ENCODE measurements at regions not wholly inside any gene's neighbourhood (a gene's known extent, or its start where the extent isn't known, plus 50 kb on each side); places are given as distances from the start of the nearest gene placed in this dataset.

GRCh38 chr15:63450884-63451225, 53.5 kb upstream of the USP3 start:
- TF ChIP-seq POLR2AphosphoS5 (IDR thresholded peaks at IDR 0.05; ENCODE audit: low read depth, low read length) = no peak
- no peak for TF ChIP-seq POLR2A (IDR thresholded peaks at IDR 0.05; ENCODE audit: low read depth, low read length)
